CD4-positive, alpha-beta T cell (primary cell): ENCODE measurements at regions not wholly inside any gene's neighbourhood (a gene's known extent, or its start where the extent isn't known, plus 50 kb on each side); places are given as distances from the start of the nearest gene placed in this dataset.

ENCODE experiments used
- ATAC-seq: fragments of 200-7000 bp; cut with Tn5 transposase; one replicate; pipeline ENCODE4 v1.10.0; 2022; ENCODE audit warnings: mild to moderate bottlenecking; ENCODE audit not compliant: poor library complexity
- CTCF ChIA-PET: fragments of 350-600 bp; sonication (Branson Sonifier 250); formaldehyde crosslinking; loops from one replicate; lab custom pipeline; 2021; ENCODE audit warnings: antibody characterized with exemption, inconsistent platforms; lab: Charles Lee
- POLR2A ChIA-PET: fragments of 350-600 bp; sonication (Branson Sonifier 250); formaldehyde crosslinking; loops from one replicate; lab custom pipeline; 2021; ENCODE audit warnings: antibody characterized with exemption, inconsistent platforms; lab: Charles Lee
- DNase-seq, 14 experiments: peaks; one replicate each; pipeline ENCODE4 v3.0.0-alpha.2; 2013 to 2020; ENCODE audit warnings: mixed read lengths in 2 of 14
- H3K27ac ChIP-seq, 2 donors: one replicate each; pipeline versions ENCODE4 v1.5.1 to v1.7.0; 2013; ENCODE audit warnings: low read length in 2 of 2, low read depth in 1 of 2, mild to moderate bottlenecking in 1 of 2
- H3K27me3 ChIP-seq, 2 experiments: 1 replicate in 1 of 2; 2 replicates in 1 of 2; pipeline versions ENCODE4 v1.6.1 to v1.7.0; 2013; ENCODE audit warnings: low read length in 2 of 2, control low read depth in 1 of 2, mild to moderate bottlenecking in 1 of 2, moderate library complexity in 1 of 2; ENCODE audit not compliant: insufficient read depth in 2 of 2, control insufficient read depth in 1 of 2
- H3K36me3 ChIP-seq: one replicate; pipeline ENCODE4 v1.6.1; 2013; ENCODE audit warnings: low read length, control low read depth; ENCODE audit not compliant: insufficient read depth
- H3K4me1 ChIP-seq: one replicate; pipeline ENCODE4 v1.6.1; 2013; ENCODE audit warnings: low read length, control low read depth; ENCODE audit not compliant: insufficient read depth
- H3K4me3 ChIP-seq: one replicate; pipeline ENCODE4 v1.5.1; 2013; ENCODE audit warnings: mild to moderate bottlenecking, low read length, moderate library complexity
- H3K9me3 ChIP-seq, 2 experiments: 1 replicate in 1 of 2; 2 replicates in 1 of 2; pipeline versions ENCODE4 v1.6.1 to v1.7.0; 2013; ENCODE audit warnings: low read length in 2 of 2, mild to moderate bottlenecking in 2 of 2, control low read depth in 1 of 2, moderate library complexity in 1 of 2; ENCODE audit not compliant: control insufficient read depth in 1 of 2, insufficient read depth in 1 of 2
- H3K27ac Mint-ChIP-seq: one replicate; pipeline ENCODE4 v1.8.0; 2020; ENCODE audit warnings: mixed read lengths
- H3K27me3 Mint-ChIP-seq: one replicate; pipeline ENCODE4 v1.8.0; 2021; ENCODE audit warnings: mixed read lengths
- H3K36me3 Mint-ChIP-seq: one replicate; pipeline ENCODE4 v1.8.0; 2021; ENCODE audit warnings: low read depth, mixed read lengths
- H3K4me1 Mint-ChIP-seq: one replicate; pipeline ENCODE4 v1.8.0; 2021; ENCODE audit warnings: low read depth, mixed read lengths
- H3K4me3 Mint-ChIP-seq: one replicate; pipeline ENCODE4 v1.8.0; 2020; ENCODE audit warnings: mild to moderate bottlenecking, mixed read lengths
- H3K9me3 Mint-ChIP-seq: one replicate; pipeline ENCODE4 v1.8.0; 2020; ENCODE audit warnings: mixed read lengths
- CTCF ChIP-seq: fragments of 200-600 bp; IDR thresholded peaks from one replicate; pipeline ENCODE4 v1.8.0; 2022; ENCODE audit warnings: antibody characterized with exemption, mild to moderate bottlenecking
- intact Hi-C, 2 experiments: fragments of 100-400 bp; cut with DNase I in 1 of 2; cut with micrococcal nuclease in 1 of 2; formaldehyde crosslinking; loops; one replicate each; pipeline versions ENCODE4 v1.15.1 to v1.9.0; 2023 to 2025; cut with DNase I, micrococcal nuclease

- no peaks in the 10 kb centered on the region for H3K36me3 ChIP-seq
- intact Hi-C loops: no loop called here
- H3K27me3 ChIP-seq: no peaks in the 10 kb centered on the region
- H3K9me3 ChIP-seq: peaks cover 0 to 6% of the 10 kb centered on the region in 2 experiments
- Mint-ChIP-seq H3K4me3 (no peak overlapping the region), H3K27me3 (no peaks in the 10 kb centered on the region), H3K27ac (no peak overlapping the region), H3K36me3 (no peaks in the 10 kb centered on the region), H3K4me1 (no peaks in the 10 kb centered on the region), H3K9me3 (no peaks in the 10 kb centered on the region)
- H3K4me1 ChIP-seq: no peaks in the 10 kb centered on the region
- no peak overlapping the region for H3K4me3 ChIP-seq
- no peak for TF ChIP-seq CTCF
- ChIA-PET POLR2A (no interaction called here), CTCF (no interaction called here)
- no peak for DNase-seq
- H3K27ac ChIP-seq: no peak overlapping the region
- ATAC-seq: no peak
Observed at GRCh38 chr9:82761027-82761426, 301.9 kb downstream of the RASEF start.

- Histone ChIP-seq H3K27me3 (no peaks in the 10 kb centered on the region), H3K9me3 (peaks cover 0 to 6% of the 10 kb centered on the region in 2 experiments), H3K36me3 (no peaks in the 10 kb centered on the region), H3K27ac (no peak overlapping the region), H3K4me1 (no peaks in the 10 kb centered on the region), H3K4me3 (no peak overlapping the region)
- ChIA-PET CTCF (no interaction called here), POLR2A (no interaction called here)
- H3K27me3 Mint-ChIP-seq: no peaks in the 10 kb centered on the region
- no peak for TF ChIP-seq CTCF
- no peak for DNase-seq
- intact Hi-C loops: no loop called here
- ATAC-seq: no peak
- H3K9me3 Mint-ChIP-seq: peaks cover 3% of the 10 kb centered on the region
- no peak overlapping the region for H3K27ac Mint-ChIP-seq
- no peaks in the 10 kb centered on the region for H3K36me3 Mint-ChIP-seq
- no peak overlapping the region for H3K4me3 Mint-ChIP-seq
- no peaks in the 10 kb centered on the region for H3K4me1 Mint-ChIP-seq
Observed at GRCh38 chr9:82761956-82762355, 301.0 kb downstream of the RASEF start.

GRCh38 chr9:82763656-82764055 is 299.3 kb downstream of the RASEF start:
- H3K4me3 Mint-ChIP-seq: no peak overlapping the region
- no peak for TF ChIP-seq CTCF
- peaks cover 0 to 6% of the 10 kb centered on the region in 2 experiments for H3K9me3 ChIP-seq
- no peak overlapping the region for H3K27ac ChIP-seq
- ChIA-PET POLR2A (no interaction called here), CTCF (no interaction called here)
- H3K36me3 Mint-ChIP-seq: no peaks in the 10 kb centered on the region
- H3K27ac Mint-ChIP-seq: no peak overlapping the region
- H3K9me3 Mint-ChIP-seq: peaks cover 6% of the 10 kb centered on the region
- ATAC-seq (no peak), DNase-seq (no peak)
- H3K27me3 Mint-ChIP-seq: no peaks in the 10 kb centered on the region
- H3K4me1 Mint-ChIP-seq: no peaks in the 10 kb centered on the region
- H3K4me3 ChIP-seq: no peak overlapping the region
- intact Hi-C loops: no loop called here
- H3K36me3 ChIP-seq: no peaks in the 10 kb centered on the region
- no peaks in the 10 kb centered on the region for H3K27me3 ChIP-seq
- no peaks in the 10 kb centered on the region for H3K4me1 ChIP-seq
